Hepatic stellate cell (primary cell): ENCODE measurements at regions not wholly inside any gene's neighbourhood (a gene's known extent, or its start where the extent isn't known, plus 50 kb on each side); places are given as distances from the start of the nearest gene placed in this dataset.

Experiments used
- DNase-seq: peaks from one replicate; pipeline ENCODE4 v3.0.0; 2011; ENCODE audit warnings: low spot score

DNA sequence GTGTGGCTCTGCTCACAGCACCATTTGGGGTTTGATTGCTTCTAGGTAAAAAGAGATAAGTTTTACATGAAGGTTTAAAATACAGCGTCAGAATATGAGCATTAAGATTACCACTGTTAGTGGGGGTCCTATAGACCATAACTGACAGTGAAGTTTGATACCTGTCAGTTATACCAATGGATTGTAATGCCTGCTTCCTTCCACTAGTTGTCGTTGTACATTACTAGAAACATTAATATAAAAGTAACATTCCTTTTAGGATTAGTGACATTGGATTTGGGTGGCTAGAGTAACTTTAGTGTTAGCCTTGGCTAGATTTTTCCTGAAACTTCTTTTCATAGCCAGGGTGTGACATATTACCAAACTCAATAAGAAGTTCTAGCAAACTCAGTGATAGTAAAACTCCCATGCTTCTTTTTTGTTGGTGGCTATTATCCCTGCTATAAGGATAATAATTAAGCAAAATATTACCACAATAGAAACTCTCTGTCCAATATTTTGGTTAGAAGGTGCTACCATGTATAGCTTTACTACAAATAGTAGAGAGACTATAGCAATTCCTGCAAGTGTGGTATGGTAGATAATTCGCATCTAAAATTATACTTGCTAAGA is 57.1 kb downstream of the FAM181B start:
- no peak for DNase-seq

DNA sequence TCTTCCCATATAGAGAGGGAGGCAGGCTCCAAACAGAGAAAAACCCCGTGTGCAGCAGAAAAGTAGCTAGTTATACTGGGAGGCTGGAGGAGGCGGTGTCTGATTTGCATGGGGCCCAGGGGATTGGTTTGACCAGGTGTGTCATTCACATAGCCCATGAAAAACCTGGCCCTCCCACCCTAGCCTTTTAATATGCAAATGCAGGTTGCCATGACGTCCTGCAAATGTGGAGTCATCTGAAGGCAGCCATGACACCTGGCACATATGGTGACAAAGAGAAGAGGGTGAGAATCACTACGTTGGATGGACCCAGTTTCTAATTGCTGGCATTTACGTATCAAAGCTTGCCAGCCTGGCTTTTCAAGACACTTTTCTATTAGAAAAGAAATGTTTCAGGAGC is 57.8 kb downstream of the FAM181B start:
- DNase-seq, result no peak

DNA sequence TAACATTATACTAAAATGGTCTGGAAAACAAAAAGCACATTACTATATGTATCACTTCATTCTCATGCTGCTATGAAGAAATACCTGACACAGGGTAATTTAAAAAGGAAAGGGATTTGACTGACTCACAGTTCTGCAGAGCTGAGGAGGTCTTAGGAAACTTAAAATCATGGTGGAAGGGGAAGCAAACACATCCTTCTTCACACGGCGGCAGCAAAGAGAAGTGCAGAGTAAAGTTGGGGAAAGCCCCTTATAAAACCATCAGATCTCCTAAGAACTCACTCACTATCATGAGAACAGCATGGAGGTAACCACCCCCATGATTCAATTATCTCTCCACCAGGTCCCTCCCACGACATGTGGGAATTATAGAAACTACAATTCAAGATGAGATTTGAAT is 60.0 kb downstream of the FAM181B start:
- no peak for DNase-seq

DNA sequence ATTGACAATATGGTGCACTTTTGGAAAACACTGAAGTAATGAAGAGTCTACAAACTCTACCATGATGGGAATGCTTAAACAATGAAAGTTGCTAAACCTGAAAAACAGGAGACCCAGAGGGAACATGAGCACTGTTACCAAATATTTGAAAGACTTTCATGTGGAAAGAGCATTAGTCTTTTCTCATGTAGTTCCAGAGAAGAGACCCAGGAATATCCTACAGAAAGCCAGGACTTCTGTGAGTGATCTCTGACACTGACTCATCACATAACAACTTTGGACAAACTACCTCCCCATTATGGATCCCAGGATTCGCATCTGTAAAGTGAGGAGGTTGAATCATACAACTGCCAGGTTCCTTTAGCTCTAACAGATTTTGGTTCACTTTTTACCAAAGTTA is 62.2 kb downstream of the FAM181B start:
- DNase-seq, result no peak

DNA sequence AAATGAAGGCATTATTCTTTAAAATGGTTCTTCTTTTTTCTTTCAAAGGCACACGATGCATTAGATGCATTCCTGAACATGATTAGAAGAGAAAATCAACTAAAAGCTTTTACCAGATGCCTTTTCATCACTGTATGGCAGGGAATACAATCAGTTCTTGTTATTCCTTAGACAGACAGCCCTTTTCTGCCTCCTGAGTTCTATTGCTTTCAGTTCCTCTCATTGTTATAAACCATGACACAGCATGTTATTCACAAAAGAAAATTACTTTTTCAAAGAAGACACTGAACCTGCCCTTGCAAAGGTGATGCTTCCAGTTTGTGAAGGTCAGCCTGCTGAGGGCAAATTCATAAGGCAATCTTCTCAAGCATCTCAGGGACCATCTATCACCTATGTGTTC is 70.1 kb downstream of the FAM181B start:
- no peak for DNase-seq

DNA sequence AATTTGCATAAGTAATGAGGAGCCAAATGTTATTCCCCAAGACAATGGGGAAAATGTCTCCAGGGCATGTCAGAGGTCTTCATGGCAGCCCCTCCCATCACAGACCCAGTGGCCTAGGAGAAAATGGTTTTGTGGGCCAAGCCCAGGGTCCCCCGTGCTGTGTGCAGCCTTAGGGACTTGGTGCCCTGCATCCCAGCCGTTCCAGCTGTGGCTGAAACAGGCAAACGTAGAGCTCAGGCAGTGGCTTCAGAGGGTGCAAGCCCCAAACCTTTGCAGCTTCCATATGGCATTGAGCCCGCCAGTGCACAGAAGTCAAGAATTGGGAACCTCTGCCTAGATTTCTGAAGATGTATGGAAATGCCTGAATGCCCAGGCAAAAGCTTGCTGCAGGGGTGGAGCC is 79.9 kb downstream of the FAM181B start:
- no peak for DNase-seq

DNA sequence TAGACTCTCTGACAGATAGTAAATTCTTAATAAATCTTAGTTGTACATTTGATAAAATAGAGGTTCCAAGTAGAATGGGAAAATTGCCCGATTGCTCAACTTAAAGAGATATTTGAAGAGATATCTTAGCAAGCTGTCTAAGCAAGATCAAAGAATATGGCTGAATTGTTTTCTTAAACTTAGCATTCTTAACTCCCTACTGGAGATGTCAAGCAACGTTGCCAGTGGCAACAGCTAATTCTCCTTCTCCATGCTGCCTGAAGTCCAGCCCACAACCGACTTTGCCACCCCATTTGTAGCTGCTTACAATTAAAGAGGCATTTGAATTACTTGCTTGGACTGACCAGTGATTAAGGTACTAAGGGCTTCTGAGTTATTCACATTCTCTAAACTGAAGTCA is 94.4 kb downstream of the FAM181B start:
- no peak for DNase-seq

DNA sequence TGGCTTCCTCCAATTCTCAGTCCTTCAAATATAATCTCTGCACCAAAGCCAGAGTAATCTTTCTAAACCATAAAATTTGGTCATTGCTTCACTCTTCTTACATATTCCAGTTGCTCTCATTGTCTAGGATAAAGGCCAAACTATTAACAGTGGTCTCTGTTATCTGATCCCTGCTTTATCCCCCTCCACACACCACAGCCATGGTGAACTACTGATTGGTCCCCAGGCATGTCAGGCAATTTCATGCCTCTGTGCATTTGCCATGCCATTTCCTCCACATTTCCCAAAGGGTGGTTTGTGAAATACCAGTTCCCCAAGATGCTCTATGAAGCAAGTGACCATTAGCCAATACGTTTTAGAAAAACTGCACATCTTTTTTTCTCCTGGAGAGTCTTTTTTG is 97.0 kb downstream of the FAM181B start:
- DNase-seq, result no peak

DNA sequence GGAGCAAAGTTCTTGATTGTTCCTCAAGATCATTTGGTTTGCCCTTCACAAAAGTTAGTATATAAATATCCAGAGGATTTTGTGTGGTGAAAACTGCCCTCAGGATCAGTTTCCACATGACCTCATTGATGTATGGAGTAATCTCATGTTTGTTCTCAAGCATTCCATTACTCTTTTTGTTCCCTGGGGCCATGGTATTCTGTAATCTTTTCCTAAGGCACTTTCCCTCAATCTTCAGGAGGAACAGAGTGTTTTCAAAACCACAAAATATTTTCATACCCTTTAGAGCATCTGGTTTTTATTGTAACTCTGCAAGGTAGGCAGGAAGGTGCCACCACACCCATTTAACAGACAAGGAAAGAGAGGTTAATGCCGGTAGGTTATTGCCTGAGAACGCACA is 99.6 kb downstream of the FAM181B start:
- DNase-seq, result no peak

DNA sequence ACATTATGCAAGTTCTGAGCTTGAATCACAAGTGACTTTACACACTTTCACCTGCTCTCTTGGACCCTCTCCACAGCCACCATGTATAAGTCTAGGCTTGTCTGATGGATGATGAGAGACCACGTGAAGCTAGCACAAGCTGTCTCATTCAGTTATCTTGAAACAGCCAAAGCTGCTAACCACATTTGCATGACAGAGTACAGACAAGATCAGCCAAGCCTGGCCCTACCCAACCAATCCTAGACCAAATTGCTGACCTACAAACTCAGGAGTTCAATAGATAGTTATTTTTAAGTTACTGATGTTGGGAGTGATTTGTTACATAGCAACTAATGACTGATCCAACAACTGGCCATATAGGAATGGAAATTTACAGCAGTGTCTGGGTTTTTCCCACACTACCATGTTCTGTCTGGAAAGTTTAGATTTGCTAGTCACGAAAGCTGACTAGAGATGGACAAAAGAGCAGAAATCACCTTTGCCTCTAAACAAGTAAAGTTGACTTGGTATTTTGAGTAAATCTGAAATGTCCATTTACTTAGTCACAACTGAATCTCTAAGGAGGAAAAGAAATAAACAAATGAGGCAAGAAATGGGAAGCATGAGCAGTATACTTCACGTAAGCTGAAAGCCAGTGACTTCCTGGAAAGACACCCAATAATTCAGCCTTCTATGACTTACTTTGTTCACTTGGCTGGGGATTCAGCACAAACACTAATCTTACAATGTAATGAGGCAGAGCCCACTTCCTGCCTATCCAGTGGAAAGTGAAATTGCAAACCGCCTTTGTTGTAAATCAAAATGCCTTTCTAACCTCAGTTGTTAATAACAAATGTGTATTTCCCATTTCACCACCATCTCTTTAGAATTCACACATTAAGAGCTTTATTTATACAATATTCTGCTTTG is 101.7 kb downstream of the FAM181B start:
- no peak for DNase-seq

DNA sequence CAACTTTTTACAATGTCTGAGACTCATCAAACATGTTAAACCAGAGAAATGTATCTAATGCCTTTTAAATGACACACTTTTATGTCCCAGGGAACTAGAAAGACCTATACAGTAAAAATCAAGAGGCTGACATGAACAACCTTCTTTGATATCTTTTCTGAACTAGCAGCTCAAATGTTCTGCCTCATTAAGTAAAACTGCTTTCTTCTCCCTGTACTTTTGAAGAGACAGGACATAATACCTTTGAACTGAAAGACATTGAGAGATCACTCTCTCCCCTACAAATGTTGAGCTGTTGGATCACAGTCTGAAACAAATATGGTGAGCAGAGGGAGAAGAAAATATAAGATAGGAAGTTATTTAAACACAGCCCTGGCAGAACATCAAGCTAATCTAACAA is 123.0 kb downstream of the FAM181B start:
- DNase-seq, result no peak

DNA sequence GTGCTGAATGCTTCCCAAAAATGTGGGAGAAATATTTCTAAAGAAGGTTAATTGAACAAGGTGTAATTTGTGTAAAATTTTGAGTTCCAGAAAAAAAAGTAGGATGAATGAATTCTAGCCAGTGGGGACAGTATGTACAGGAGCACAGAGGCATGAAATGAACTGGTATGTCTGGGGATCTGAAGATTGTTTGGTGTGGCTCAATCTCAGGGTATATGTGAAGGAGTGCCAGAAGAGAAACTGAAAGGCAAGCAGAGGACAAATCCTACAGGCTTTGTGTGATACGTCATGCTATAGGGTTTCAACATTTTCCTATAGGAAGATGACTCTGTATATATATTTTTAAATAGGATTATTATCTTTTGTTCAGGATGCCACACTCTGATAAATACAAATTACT is 126.9 kb downstream of the FAM181B start:
- DNase-seq, result no peak

DNA sequence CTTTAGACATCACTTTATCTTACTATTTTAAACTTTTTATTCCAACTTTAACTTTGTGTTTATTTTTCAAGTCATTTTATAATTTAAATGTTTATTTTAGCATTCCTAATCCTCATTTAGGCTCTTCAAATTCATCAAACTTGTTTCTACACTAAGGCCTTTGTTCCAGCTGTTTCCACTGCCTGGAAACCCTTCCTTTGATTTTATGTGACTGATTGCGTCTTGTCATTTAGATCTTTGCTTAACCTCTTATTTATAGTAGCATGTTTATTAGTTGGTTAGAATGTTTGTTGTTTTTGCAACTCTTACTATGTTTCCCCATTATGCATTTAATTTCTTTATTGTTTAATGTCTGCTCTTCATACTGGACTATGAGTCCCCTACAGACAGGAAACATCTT is 132.0 kb downstream of the FAM181B start:
- DNase-seq, result no peak

DNA sequence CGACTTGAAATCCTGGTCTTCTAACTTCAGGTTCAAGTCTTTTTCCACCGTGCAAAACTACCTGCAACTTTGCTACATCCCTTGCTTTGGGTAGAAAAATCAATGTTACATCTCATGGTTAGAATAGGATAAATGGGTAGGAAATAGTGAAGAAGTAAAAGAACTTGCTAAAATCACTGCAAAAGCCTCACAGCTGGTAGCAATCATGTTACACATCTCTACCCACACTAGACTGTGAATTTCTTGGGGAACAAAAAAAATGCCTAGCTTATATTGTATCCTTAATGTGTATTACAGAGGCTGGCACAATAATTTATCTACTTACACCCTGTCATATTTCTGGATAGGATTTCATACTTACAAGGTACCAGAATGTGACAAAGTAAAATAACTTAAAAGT is 133.8 kb downstream of the FAM181B start:
- DNase-seq, result no peak

DNA sequence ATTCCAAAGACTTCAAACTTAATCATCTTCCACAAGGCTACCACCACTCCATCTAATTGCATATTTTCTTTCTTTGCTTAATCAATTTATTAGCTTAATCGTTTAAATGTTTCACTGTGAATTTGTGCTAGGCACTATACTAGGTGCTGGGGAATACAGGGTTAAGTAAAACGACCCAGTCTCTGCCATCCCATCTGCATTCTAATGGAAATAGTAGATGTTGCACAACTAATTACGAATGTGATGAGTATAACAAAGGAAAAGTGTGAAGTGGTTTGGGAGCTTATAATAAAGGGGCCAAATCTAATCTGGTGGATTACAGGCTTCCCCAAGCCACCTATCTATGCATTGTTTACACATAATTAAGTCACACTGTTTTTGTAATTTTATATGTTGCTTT is 147.1 kb downstream of the FAM181B start:
- no peak for DNase-seq

DNA sequence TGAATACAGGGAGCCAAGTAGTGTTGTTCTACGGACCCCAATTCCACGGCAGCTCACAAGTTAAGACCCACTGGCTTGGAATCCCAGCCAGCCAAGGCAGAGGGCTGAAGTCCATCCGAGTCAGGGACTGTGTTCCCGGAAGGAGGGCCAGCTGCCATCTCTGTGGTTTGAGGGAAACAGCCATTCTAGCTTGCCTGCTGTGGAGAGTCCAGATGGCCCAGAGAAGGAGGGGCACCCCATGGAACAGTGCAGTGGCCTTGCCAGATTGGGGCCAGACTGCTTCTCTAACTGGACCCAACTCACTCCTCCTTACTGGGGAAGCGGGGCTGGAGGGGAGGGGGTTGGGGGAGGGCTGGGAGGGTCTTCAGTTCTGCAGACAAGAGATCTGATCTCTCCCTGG is 156.4 kb downstream of the FAM181B start:
- no peak for DNase-seq

DNA sequence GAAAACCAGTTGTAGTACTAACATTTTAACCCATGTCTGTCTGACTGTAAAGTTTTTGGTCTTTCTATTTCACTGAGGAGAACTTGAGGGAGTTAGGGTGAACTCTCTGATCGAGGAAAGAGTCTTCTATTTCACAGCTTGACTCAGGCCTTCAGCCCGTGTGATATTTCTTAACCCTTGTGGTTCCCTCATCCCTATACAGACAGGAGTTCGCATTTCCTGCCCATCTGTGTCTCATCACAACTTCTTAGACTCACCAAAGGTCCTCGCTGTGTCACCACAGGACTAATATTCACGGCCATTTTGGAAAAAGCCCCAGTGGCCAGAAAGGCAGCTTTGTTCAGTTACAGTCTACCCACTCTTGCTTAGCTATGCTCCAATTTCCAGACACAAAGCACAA is 172.8 kb downstream of the FAM181B start:
- DNase-seq, result no peak

DNA sequence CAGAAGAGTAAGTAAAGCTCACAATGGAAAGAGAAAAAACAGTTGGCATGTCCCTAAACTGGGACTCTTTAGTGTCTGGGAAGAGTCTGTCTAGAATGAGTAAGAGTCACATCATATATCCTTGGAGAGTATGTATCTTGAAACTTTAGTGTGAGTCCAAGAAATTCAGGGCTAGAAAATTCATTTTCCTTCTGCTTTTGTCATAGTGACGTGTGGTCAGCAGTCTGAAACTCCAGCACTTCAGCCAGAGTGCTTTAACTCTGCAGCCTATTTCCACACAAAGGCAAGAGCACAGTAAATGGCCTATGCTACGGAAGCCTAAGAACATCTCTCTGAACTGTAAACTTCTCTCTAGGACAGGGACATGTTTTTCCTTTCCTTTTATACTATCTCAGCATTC is 174.1 kb downstream of the FAM181B start:
- no peak for DNase-seq

DNA sequence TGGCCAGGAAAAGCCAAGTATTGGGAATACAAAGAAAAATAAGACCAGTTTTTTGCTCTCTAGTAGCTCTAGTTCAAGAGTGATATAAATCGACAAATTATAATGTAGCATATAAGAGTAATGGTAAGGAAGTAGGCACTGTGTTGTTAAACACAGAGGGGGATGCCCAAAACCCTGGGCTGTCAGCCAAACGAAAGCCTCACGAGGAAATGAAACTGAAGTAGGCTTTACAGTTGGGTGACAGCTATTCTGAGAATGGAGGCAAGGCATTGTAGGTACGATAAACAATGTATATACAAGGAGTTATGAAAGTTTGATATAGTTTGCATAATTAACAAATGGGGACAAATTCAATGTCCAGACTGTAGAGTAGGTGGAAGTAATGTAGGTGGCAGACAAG is 176.4 kb downstream of the FAM181B start:
- no peak for DNase-seq

DNA sequence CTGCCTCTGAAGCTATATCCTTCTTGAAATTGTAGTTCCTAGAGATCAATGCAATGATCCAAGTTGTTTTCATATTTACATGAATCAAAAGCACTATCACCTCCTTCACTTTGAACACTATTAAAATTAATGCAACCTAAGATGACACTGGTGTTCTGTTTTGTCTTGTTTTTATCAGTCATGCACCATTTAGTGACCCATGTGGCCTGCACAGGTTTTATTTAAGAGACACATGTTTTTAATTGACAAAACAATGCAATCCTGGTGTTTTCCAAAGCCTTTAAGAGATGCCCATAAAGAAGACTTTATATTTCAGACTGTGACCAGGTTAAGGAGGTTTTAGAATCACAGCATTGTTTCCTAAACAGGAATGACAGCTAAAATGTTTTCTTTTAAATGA is 177.5 kb downstream of the FAM181B start:
- DNase-seq, result no peak

DNA sequence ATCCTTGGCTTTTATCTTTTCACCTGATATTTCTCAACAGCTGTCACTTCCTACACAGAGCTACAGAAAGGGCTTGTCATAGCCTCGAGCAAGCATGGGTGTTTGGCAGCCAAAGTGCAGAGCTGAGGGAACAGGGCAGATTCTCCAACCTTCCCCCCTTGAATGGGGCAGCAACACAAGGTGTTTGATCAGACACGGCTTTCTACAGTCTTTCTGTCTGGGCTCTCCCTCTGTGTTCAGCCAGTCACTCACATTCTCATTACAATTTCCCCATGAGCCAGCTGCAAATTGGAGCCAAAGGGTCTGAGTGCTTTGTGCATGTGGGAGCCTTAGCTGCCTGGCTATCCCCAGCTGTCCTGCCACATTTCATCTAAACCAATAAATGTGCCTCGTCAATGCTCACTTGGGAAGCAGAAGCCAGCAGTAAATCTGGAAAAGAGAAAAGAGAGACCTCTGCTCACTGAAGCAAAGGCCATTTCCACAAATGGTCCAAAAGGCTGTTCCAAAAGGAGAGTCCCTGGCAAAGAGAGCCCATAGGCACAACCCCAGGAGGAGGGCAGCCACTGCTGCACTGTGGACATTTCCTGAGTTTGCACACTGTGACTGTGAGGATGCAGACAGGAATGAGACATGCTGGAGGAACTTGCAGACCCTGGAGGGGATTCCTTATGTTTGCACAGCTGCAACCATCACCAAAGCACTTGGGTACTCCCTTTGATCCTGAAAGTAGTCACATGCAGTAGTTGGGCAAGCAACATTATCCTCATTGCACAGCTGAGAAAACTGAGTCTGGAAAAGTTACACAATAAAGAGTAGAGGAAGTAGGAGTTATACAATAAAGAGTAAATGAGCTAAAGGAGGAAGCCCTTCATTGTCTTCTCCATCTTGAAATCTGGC is 186.8 kb downstream of the FAM181B start:
- DNase-seq, result no peak

DNA sequence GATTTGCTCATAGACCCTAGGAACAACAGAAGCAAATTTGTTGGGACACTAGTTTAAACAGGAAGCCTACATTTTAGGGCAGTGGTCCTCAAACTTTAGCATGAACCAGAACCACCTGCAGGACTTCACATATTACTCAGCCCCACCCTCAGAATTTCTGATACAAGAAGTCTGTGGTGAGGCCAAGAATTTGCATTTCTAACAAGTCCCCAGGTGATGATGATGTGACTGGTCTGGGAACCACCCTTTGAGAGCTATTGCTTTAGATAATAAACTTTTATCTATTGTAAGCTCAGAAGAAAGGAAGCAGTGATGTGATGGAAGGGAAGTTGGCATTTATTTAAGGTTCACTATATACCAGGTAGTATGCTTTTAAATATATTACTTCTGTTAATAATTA is 194.0 kb downstream of the FAM181B start:
- DNase-seq, result no peak

DNA sequence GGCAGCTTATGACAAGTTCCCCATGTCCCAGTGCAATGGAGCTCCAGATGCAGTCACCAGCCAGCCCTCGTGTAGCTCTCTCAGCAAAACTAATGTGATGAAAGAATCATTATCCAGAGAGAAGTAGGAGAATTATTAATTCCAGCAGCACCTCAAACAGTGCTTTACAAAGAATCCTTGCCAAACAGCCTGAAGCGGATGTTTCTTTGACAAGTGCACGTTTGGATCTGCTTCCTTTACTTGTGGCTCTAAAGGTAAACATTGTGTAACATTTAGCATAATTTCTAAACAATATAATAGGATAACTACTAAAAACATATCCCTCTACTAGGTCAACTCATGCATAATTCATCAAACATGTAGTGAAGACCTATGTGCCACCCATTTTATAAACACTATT is 197.0 kb downstream of the FAM181B start:
- DNase-seq, result no peak
